Ishikawa (cell line): ENCODE measurements at regions not wholly inside any gene's neighbourhood (a gene's known extent, or its start where the extent isn't known, plus 50 kb on each side); places are given as distances from the start of the nearest gene placed in this dataset.

Source experiments
- CREB1 ChIP-seq: IDR thresholded peaks from 2 replicates; pipeline ENCODE4 v1.6.1; 2012; ENCODE audit warnings: low read depth
- EP300 ChIP-seq: IDR thresholded peaks from 2 replicates; pipeline ENCODE4 v1.6.1; 2012; ENCODE audit warnings: borderline replicate concordance
- RAD21 ChIP-seq: IDR thresholded peaks from 2 replicates; pipeline ENCODE4 v1.6.1; 2012; ENCODE audit warnings: low read depth
- TCF12 ChIP-seq: IDR thresholded peaks from 2 replicates; pipeline ENCODE4 v1.6.1; 2012; ENCODE audit warnings: low read depth
- TEAD4 ChIP-seq: IDR thresholded peaks from 2 replicates; pipeline ENCODE4 v1.6.1; 2012
- ZBTB7A ChIP-seq: IDR thresholded peaks from 2 replicates; pipeline ENCODE4 v1.6.1; 2012; ENCODE audit warnings: low read depth
- TF ChIP-seq, protein P1 (sequence below): IDR thresholded peaks from 2 replicates; pipeline ENCODE4 v1.6.1; 2012
- TF ChIP-seq, protein P2 (sequence below): IDR thresholded peaks from 2 replicates; pipeline ENCODE4 v1.6.1; 2012; ENCODE audit warnings: low read depth, mild to moderate bottlenecking

GRCh38 chr5:96222129-96222528 is 210.9 kb downstream of the PCSK1 start:
- TF ChIP-seq ZBTB7A (no peak), CREB1 (no peak), RAD21 (no peak), TCF12 (no peak), TEAD4 (no peak), EP300 (no peak)
- TF ChIP-seq, protein P1, sequence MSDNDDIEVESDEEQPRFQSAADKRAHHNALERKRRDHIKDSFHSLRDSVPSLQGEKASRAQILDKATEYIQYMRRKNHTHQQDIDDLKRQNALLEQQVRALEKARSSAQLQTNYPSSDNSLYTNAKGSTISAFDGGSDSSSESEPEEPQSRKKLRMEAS: no peak
- TF ChIP-seq, protein P2, sequence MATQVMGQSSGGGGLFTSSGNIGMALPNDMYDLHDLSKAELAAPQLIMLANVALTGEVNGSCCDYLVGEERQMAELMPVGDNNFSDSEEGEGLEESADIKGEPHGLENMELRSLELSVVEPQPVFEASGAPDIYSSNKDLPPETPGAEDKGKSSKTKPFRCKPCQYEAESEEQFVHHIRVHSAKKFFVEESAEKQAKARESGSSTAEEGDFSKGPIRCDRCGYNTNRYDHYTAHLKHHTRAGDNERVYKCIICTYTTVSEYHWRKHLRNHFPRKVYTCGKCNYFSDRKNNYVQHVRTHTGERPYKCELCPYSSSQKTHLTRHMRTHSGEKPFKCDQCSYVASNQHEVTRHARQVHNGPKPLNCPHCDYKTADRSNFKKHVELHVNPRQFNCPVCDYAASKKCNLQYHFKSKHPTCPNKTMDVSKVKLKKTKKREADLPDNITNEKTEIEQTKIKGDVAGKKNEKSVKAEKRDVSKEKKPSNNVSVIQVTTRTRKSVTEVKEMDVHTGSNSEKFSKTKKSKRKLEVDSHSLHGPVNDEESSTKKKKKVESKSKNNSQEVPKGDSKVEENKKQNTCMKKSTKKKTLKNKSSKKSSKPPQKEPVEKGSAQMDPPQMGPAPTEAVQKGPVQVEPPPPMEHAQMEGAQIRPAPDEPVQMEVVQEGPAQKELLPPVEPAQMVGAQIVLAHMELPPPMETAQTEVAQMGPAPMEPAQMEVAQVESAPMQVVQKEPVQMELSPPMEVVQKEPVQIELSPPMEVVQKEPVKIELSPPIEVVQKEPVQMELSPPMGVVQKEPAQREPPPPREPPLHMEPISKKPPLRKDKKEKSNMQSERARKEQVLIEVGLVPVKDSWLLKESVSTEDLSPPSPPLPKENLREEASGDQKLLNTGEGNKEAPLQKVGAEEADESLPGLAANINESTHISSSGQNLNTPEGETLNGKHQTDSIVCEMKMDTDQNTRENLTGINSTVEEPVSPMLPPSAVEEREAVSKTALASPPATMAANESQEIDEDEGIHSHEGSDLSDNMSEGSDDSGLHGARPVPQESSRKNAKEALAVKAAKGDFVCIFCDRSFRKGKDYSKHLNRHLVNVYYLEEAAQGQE: no peak
